Mesendoderm (in vitro differentiated cells): ENCODE measurements at regions not wholly inside any gene's neighbourhood (a gene's known extent, or its start where the extent isn't known, plus 50 kb on each side); places are given as distances from the start of the nearest gene placed in this dataset.

Experiments used
- DNase-seq: peaks from one replicate; pipeline ENCODE4 v3.0.0; 2013
- H2AK5ac ChIP-seq: 2 replicates; pipeline ENCODE4 v1.6.1; 2013; ENCODE audit warnings: low read length, inconsistent platforms
- H2BK120ac ChIP-seq: 2 replicates; pipeline ENCODE4 v1.6.1; 2013; ENCODE audit warnings: low read depth, mild to moderate bottlenecking, low read length, moderate library complexity, mixed read lengths
- H2BK15ac ChIP-seq: replicated peaks from 2 replicates; pipeline ENCODE4 v1.6.1; 2013; ENCODE audit warnings: low read depth, mild to moderate bottlenecking, moderate library complexity
- H2BK5ac ChIP-seq: 2 replicates; pipeline ENCODE4 v1.6.1; 2013; ENCODE audit warnings: low read length, inconsistent platforms
- H3K18ac ChIP-seq: 2 replicates; pipeline ENCODE4 v1.6.1; 2013; ENCODE audit warnings: mild to moderate bottlenecking, low read length, mixed read lengths
- H3K23ac ChIP-seq: one replicate; pipeline ENCODE4 v1.6.1; 2013; ENCODE audit warnings: low read length
- H3K27ac ChIP-seq: 2 replicates; pipeline ENCODE4 v1.5.1; 2013; ENCODE audit warnings: low read depth, mild to moderate bottlenecking, inconsistent platforms, low read length, moderate library complexity
- H3K27me3 ChIP-seq: 2 replicates; pipeline ENCODE4 v1.6.1; 2013; ENCODE audit warnings: low read length, control low read depth, mild to moderate bottlenecking, inconsistent platforms; ENCODE audit not compliant: insufficient read depth, poor library complexity
- H3K36me3 ChIP-seq: 2 replicates; pipeline ENCODE4 v1.6.1; 2013; ENCODE audit warnings: low read length, inconsistent platforms; ENCODE audit not compliant: control insufficient read depth, insufficient read depth
- H3K4ac ChIP-seq: one replicate; pipeline ENCODE4 v1.6.1; 2013; ENCODE audit warnings: low read depth, mild to moderate bottlenecking, low read length, moderate library complexity
- H3K4me1 ChIP-seq: 2 replicates; pipeline ENCODE4 v1.6.1; 2013; ENCODE audit warnings: low read depth, low read length, inconsistent platforms; ENCODE audit not compliant: control insufficient read depth
- H3K4me2 ChIP-seq: 2 replicates; pipeline ENCODE4 v1.6.1; 2013; ENCODE audit warnings: low read length
- H3K4me3 ChIP-seq: 2 replicates; pipeline ENCODE4 v1.5.1; 2013; ENCODE audit warnings: mild to moderate bottlenecking, low read length
- H3K56ac ChIP-seq: one replicate; pipeline ENCODE4 v1.6.1; 2013; ENCODE audit warnings: low read length
- H3K79me1 ChIP-seq: 2 replicates; pipeline ENCODE4 v1.6.1; 2013; ENCODE audit warnings: low read length, inconsistent platforms
- H3K79me2 ChIP-seq: 2 replicates; pipeline ENCODE4 v1.6.1; 2013; ENCODE audit warnings: mild to moderate bottlenecking, low read length; ENCODE audit not compliant: control insufficient read depth, insufficient read depth
- H3K9ac ChIP-seq: 2 replicates; pipeline ENCODE4 v1.6.1; 2013; ENCODE audit warnings: low read length, inconsistent platforms
- H4K5ac ChIP-seq: one replicate; pipeline ENCODE4 v1.6.1; 2013; ENCODE audit warnings: low read length
- H4K8ac ChIP-seq: one replicate; pipeline ENCODE4 v1.6.1; 2013; ENCODE audit warnings: low read depth, mild to moderate bottlenecking, control low read depth, low read length, moderate library complexity
- WGBS: extraction: QIAGEN DNeasy Blood & Tissue Kit; methylation state at CpG from one replicate; pipeline ENCODE4 v1.1.7; 2013; ENCODE audit warnings: low lambda C conversion rate, missing lambda C conversion rate; ENCODE audit not compliant: insufficient coverage; ENCODE audit errors: extremely low coverage; 5-methylcytosine and 5-hydroxymethylcytosine counted together

DNA sequence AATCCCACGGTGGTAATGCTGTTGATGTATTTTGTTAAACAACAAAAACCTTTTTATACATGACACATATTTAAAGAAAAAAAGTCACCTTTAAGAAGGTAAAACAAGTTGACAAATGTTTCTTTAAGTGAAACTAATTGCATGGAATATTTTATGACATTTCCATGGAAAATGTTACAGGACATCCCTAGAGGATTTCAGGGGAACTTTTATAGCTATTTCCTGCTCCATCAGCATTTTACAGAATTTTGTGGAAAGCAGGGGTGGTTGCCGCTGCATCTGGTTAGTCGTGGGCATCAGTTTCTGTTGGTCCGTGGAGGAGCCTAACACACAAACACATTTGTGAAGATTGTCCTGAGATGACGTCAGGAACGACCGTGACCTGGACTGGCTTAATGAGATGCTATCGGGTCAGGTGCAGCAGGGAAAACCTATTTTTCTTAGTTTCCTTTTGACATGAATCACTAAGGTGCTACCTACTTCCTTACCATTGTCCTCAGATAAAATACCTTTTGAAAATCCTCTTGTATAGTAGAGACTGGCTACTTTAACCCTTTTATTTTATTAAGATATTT is 305.1 kb downstream of the MAP2K6 start:
- no peaks in the 10 kb centered on the region for H3K79me1 ChIP-seq
- no CpG with 5 or more reads among the region's 8 CpGs for WGBS
- H3K4ac ChIP-seq, result no peak overlapping the region
- no peaks in the 10 kb centered on the region for H3K4me1 ChIP-seq
- no peaks in the 10 kb centered on the region for H3K27me3 ChIP-seq
- H3K23ac ChIP-seq, result no peak overlapping the region
- H3K79me2 ChIP-seq, result no peaks in the 10 kb centered on the region
- H2AK5ac ChIP-seq, result no peak overlapping the region
- H2BK15ac ChIP-seq, result no peak overlapping the region
- no peak overlapping the region for H3K4me3 ChIP-seq
- H4K5ac ChIP-seq, result no peak overlapping the region
- H3K27ac ChIP-seq, result no peak overlapping the region
- H2BK120ac ChIP-seq, result no peak overlapping the region
- no peak for DNase-seq
- H2BK5ac ChIP-seq, result no peak overlapping the region
- H3K9ac ChIP-seq, result no peak overlapping the region
- no peak overlapping the region for H3K18ac ChIP-seq
- no peak overlapping the region for H4K8ac ChIP-seq
- no peaks in the 10 kb centered on the region for H3K36me3 ChIP-seq
- H3K56ac ChIP-seq, result no peak overlapping the region
- no peak overlapping the region for H3K4me2 ChIP-seq

DNA sequence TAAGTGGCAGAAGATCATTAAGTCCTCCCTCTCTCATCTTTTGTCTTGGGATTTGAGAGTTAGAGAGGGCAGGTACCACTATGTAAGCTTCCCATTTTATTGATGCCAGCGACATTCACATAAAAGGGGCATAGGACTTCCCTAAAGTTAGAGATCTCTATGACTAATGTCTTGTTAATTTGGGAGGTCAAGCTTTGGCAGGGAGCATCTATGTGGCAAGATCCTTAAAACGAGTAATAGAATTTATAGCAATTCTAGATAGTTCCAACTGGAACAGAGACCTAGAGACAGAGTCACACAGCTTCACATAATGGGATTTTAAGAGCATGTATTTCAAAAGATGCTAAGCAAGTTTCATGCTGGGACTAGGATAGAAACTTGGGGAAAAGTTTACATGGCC is 308.0 kb downstream of the MAP2K6 start:
- no peak overlapping the region for H3K56ac ChIP-seq
- H3K9ac ChIP-seq, result no peak overlapping the region
- no peaks in the 10 kb centered on the region for H3K4me1 ChIP-seq
- H2BK15ac ChIP-seq, result no peak overlapping the region
- H3K27me3 ChIP-seq, result no peaks in the 10 kb centered on the region
- H3K18ac ChIP-seq, result no peak overlapping the region
- H4K5ac ChIP-seq, result no peak overlapping the region
- no peaks in the 10 kb centered on the region for H3K36me3 ChIP-seq
- H4K8ac ChIP-seq, result no peak overlapping the region
- H2BK5ac ChIP-seq, result no peak overlapping the region
- no peak overlapping the region for H3K4me2 ChIP-seq
- H3K79me2 ChIP-seq, result no peaks in the 10 kb centered on the region
- H3K27ac ChIP-seq, result no peak overlapping the region
- no peaks in the 10 kb centered on the region for H3K79me1 ChIP-seq
- H3K23ac ChIP-seq, result no peak overlapping the region
- no peak for DNase-seq
- H3K4ac ChIP-seq, result no peak overlapping the region
- no CpG with 5 or more reads among the region's 2 CpGs for WGBS
- no peak overlapping the region for H2AK5ac ChIP-seq
- no peak overlapping the region for H2BK120ac ChIP-seq
- H3K4me3 ChIP-seq, result no peak overlapping the region

DNA sequence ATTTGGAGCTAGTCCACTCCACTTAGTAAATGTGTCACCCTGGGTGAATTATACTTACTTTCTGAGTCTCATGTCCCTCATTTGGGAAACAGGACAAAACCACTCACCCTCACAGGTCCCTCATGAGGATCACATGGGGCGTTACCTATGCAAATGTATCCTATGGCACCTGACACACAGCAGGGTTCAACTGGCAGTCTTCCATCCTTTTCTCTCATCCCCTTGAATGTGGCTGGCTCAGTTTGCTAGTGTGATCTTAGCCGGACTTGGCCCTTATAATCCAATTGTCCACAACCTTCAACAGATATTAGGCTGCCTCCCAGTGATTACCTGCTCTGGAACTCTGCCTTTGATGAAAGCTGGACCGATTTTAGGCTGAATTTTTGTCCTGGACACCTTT is 308.8 kb downstream of the MAP2K6 start:
- Histone ChIP-seq H3K4me3 (no peak overlapping the region), H3K36me3 (no peaks in the 10 kb centered on the region)
- no CpG with 5 or more reads among the region's 3 CpGs for WGBS

DNA sequence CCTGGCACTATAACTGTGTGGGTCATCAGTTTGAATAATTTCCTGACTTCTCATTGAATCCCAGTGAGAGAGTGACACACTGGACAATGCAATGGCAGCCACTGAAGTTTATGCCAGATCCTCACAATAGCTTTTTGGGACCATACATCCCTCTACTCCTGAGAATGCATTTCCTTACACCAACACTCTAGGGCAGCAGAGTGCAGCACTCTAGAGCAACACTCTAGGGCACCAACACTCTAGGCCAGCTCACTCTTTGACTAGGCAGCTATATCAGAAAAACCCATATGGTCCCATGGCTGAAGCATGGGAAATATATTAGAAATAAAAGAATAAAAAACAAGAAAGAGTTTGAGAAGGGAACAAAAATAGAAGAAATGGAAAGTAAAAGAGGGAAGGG is 309.2 kb downstream of the MAP2K6 start:
- Histone ChIP-seq H4K5ac (no peak overlapping the region), H2BK15ac (no peak overlapping the region), H3K36me3 (no peaks in the 10 kb centered on the region), H3K56ac (no peak overlapping the region), H3K23ac (no peak overlapping the region), H3K79me2 (no peaks in the 10 kb centered on the region), H2AK5ac (no peak overlapping the region), H3K27me3 (no peaks in the 10 kb centered on the region), H3K9ac (no peak overlapping the region), H3K4me3 (no peak overlapping the region), H3K4ac (no peak overlapping the region), H3K79me1 (no peaks in the 10 kb centered on the region), H2BK5ac (no peak overlapping the region), H4K8ac (no peak overlapping the region), H3K18ac (no peak overlapping the region), H2BK120ac (no peak overlapping the region), H3K27ac (no peak overlapping the region), H3K4me2 (no peak overlapping the region), H3K4me1 (no peaks in the 10 kb centered on the region)
- DNase-seq, result peak; percentile 30

More for the DNA sequence above, 308.8 kb downstream of the MAP2K6 start:
- Histone ChIP-seq H3K4ac (no peak overlapping the region), H2BK5ac (no peak overlapping the region), H3K23ac (no peak overlapping the region), H2BK15ac (no peak overlapping the region), H3K27me3 (no peaks in the 10 kb centered on the region), H3K18ac (no peak overlapping the region), H3K79me1 (no peaks in the 10 kb centered on the region), H4K5ac (no peak overlapping the region), H2BK120ac (no peak overlapping the region), H3K79me2 (no peaks in the 10 kb centered on the region), H3K4me1 (no peaks in the 10 kb centered on the region), H3K9ac (no peak overlapping the region), H3K27ac (no peak overlapping the region), H3K56ac (no peak overlapping the region), H4K8ac (no peak overlapping the region), H3K4me2 (no peak overlapping the region), H2AK5ac (no peak overlapping the region)
- no peak for DNase-seq

DNA sequence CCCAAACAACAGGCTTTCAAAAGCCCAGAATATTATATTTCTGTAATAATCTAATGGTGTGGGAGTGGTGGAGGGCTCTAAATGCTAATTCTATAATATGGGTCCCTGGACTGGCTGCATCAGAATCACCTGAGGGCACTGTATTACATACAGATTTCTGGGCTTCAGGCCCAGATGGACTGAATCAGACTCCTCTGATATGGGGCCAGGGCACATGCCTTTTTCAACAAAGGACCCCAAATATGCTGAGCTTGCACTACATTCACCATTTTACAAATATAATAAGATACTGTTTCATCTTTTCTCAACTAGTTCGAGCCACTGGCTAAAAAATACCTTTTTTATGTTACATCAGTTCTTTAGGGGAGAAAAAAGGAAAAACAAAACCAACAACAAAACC is 309.7 kb downstream of the MAP2K6 start:
- no peak overlapping the region for H3K4me2 ChIP-seq
- no peak overlapping the region for H4K8ac ChIP-seq
- no peak overlapping the region for H3K9ac ChIP-seq
- no peaks in the 10 kb centered on the region for H3K79me2 ChIP-seq
- H3K4me1 ChIP-seq, result no peaks in the 10 kb centered on the region
- H3K23ac ChIP-seq, result no peak overlapping the region
- no peak overlapping the region for H3K4ac ChIP-seq
- no peak overlapping the region for H2BK15ac ChIP-seq
- H3K56ac ChIP-seq, result no peak overlapping the region
- H3K79me1 ChIP-seq, result no peaks in the 10 kb centered on the region
- DNase-seq, result no peak
- no peaks in the 10 kb centered on the region for H3K36me3 ChIP-seq
- H3K27ac ChIP-seq, result no peak overlapping the region
- H2AK5ac ChIP-seq, result no peak overlapping the region
- no peak overlapping the region for H2BK120ac ChIP-seq
- H2BK5ac ChIP-seq, result no peak overlapping the region
- H3K4me3 ChIP-seq, result no peak overlapping the region
- WGBS, result no CpG with 5 or more reads among the region's 1 CpG
- no peak overlapping the region for H4K5ac ChIP-seq
- no peaks in the 10 kb centered on the region for H3K27me3 ChIP-seq
- H3K18ac ChIP-seq, result no peak overlapping the region

DNA sequence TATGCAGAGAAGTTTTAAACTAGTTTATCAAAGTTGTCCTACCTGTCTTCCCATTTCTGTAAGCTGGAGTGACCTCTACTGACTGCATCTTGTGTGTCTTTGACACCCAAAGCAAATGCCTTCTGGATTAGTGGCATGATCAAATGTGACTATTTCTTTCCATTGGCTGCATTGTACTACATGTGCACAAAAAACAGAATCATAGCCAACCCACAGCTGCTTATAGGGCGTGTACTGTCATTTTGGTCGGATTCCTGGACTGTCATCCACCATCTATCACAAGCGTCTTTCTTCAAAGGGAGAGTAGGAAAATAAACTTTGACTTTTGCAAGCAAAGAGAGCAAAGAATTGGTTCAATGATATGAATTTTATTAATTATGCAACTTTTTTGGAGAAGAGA is 310.6 kb downstream of the MAP2K6 start:
- Histone ChIP-seq H2BK15ac (no peak overlapping the region), H3K56ac (no peak overlapping the region), H2AK5ac (no peak overlapping the region), H3K23ac (no peak overlapping the region), H3K18ac (no peak overlapping the region), H2BK5ac (no peak overlapping the region), H3K4me3 (no peak overlapping the region), H2BK120ac (no peak overlapping the region), H3K4me2 (no peak overlapping the region), H4K5ac (no peak overlapping the region), H4K8ac (no peak overlapping the region), H3K79me1 (no peaks in the 10 kb centered on the region), H3K36me3 (no peaks in the 10 kb centered on the region), H3K79me2 (no peaks in the 10 kb centered on the region), H3K27me3 (no peaks in the 10 kb centered on the region), H3K9ac (no peak overlapping the region), H3K27ac (no peak overlapping the region), H3K4ac (no peak overlapping the region), H3K4me1 (no peaks in the 10 kb centered on the region)
- WGBS, result no CpG with 5 or more reads among the region's 3 CpGs
- DNase-seq, result no peak
